Activated naive CD4-positive, alpha-beta T cell treated with anti-CD3 and anti-CD28 coated beads, Interleukin-2, amount 50 U/mL, for 72 hours (primary cell): ENCODE measurements at regions not wholly inside any gene's neighbourhood (a gene's known extent, or its start where the extent isn't known, plus 50 kb on each side); places are given as distances from the start of the nearest gene placed in this dataset.
A peak's percentile ranks its signal among the peaks of the same experiment; 100 is the strongest.

ENCODE experiments used
- ATAC-seq, 2 donors: fragments of 150-1000 bp; cut with Tn5 transposase; 2 replicates each; pipeline ENCODE4 v1.10.0; 2021; ENCODE audit warnings: mild to moderate bottlenecking in 2 of 2, moderate library complexity in 2 of 2
- DNase-seq, 2 donors: peaks; one replicate each; pipeline ENCODE4 v3.0.0; 2021 to 2022; ENCODE audit warnings: low spot score in 2 of 2
- H3K27ac Mint-ChIP-seq, 2 donors: one replicate each; pipeline ENCODE4 v1.8.0; 2022; ENCODE audit warnings: mild to moderate bottlenecking in 2 of 2, mixed read lengths in 2 of 2
- H3K36me3 Mint-ChIP-seq, 2 donors: one replicate each; pipeline ENCODE4 v1.8.0; 2022; ENCODE audit warnings: mixed read lengths in 2 of 2
- H3K9me3 Mint-ChIP-seq, 2 donors: one replicate each; pipeline ENCODE4 v1.8.0; 2022; ENCODE audit warnings: mixed read lengths in 2 of 2

GRCh38 chr20:22382742-22383141 lies 201.6 kb downstream of the FOXA2 start:
- Mint-ChIP-seq H3K27ac (no peak overlapping the region), H3K36me3 (no peaks in the 10 kb centered on the region), H3K9me3 (peaks cover 2% of the 10 kb centered on the region in 2 donors)
- ATAC-seq (no peak), DNase-seq (no peak)

GRCh38 chr20:22381812-22382416 lies 202.5 kb downstream of the FOXA2 start:
- Mint-ChIP-seq H3K9me3 (no peaks in the 10 kb centered on the region), H3K36me3 (no peaks in the 10 kb centered on the region), H3K27ac (no peak overlapping the region)
- ATAC-seq (no peak), DNase-seq (no peak)

- Mint-ChIP-seq H3K27ac (no peak overlapping the region), H3K36me3 (no peaks in the 10 kb centered on the region), H3K9me3 (no peaks in the 10 kb centered on the region)
- DNase-seq (no peak), ATAC-seq (no peak)
Observed at GRCh38 chr20:22379472-22379871, 204.9 kb downstream of the FOXA2 start.

GRCh38 chr20:22374678-22375590 lies 209.4 kb downstream of the FOXA2 start:
- Mint-ChIP-seq H3K9me3 (peaks cover 4 to 7% of the 10 kb centered on the region in 2 donors), H3K27ac (no peak overlapping the region), H3K36me3 (no peaks in the 10 kb centered on the region)
- ATAC-seq (no peak), DNase-seq (no peak)

GRCh38 chr20:22374066-22374465 lies 210.3 kb downstream of the FOXA2 start:
- Mint-ChIP-seq H3K27ac (no peak overlapping the region), H3K36me3 (no peaks in the 10 kb centered on the region), H3K9me3 (peaks cover 4 to 7% of the 10 kb centered on the region in 2 donors)
- no peak for ATAC-seq
- DNase-seq: no peak

- H3K9me3 Mint-ChIP-seq: peaks cover 4 to 7% of the 10 kb centered on the region in 2 donors
- H3K36me3 Mint-ChIP-seq: no peaks in the 10 kb centered on the region
- H3K27ac Mint-ChIP-seq: no peak overlapping the region
- ATAC-seq (no peak), DNase-seq (no peak)
Observed at GRCh38 chr20:22373164-22373895, 211.0 kb downstream of the FOXA2 start.

GRCh38 chr20:22371843-22372242 lies 212.5 kb downstream of the FOXA2 start:
- ATAC-seq (no peak), DNase-seq (no peak)
- peaks cover 7% of the 10 kb centered on the region in 2 donors for H3K9me3 Mint-ChIP-seq
- no peaks in the 10 kb centered on the region for H3K36me3 Mint-ChIP-seq
- peak overlapping the region in 1 of 2 donors; percentile 44 for H3K27ac Mint-ChIP-seq

GRCh38 chr20:22370137-22370536 lies 214.2 kb downstream of the FOXA2 start:
- no peaks in the 10 kb centered on the region for H3K36me3 Mint-ChIP-seq
- DNase-seq: no peak

GRCh38 chr20:22369100-22369499 lies 215.3 kb downstream of the FOXA2 start:
- Mint-ChIP-seq H3K27ac (no peak overlapping the region), H3K36me3 (no peaks in the 10 kb centered on the region), H3K9me3 (peaks cover 11 to 12% of the 10 kb centered on the region in 2 donors)
- no peak for DNase-seq
- ATAC-seq: no peak

More at GRCh38 chr20:22370137-22370536, 214.2 kb downstream of the FOXA2 start:
- peaks cover 10 to 11% of the 10 kb centered on the region in 2 donors for H3K9me3 Mint-ChIP-seq
- no peak for ATAC-seq
- H3K27ac Mint-ChIP-seq: no peak overlapping the region

GRCh38 chr20:22368235-22368634 lies 216.1 kb downstream of the FOXA2 start:
- H3K27ac Mint-ChIP-seq: no peak overlapping the region
- no peaks in the 10 kb centered on the region for H3K36me3 Mint-ChIP-seq
- DNase-seq (no peak), ATAC-seq (no peak)
- H3K9me3 Mint-ChIP-seq: peaks cover 11 to 12% of the 10 kb centered on the region in 2 donors

- ATAC-seq: no peak
Observed at GRCh38 chr20:22366631-22367030, 217.7 kb downstream of the FOXA2 start.

GRCh38 chr20:22354647-22355046 lies 229.7 kb downstream of the FOXA2 start:
- ATAC-seq: no peak
- DNase-seq: no peak
- no peak overlapping the region for H3K27ac Mint-ChIP-seq
- H3K36me3 Mint-ChIP-seq: no peaks in the 10 kb centered on the region
- H3K9me3 Mint-ChIP-seq: peaks cover 3 to 7% of the 10 kb centered on the region in 2 donors

More at GRCh38 chr20:22366631-22367030, 217.7 kb downstream of the FOXA2 start:
- no peaks in the 10 kb centered on the region for H3K36me3 Mint-ChIP-seq
- no peak for DNase-seq
- H3K9me3 Mint-ChIP-seq: peaks cover 6 to 7% of the 10 kb centered on the region in 2 donors
- H3K27ac Mint-ChIP-seq: no peak overlapping the region

GRCh38 chr20:22353586-22353985 lies 230.8 kb downstream of the FOXA2 start:
- ATAC-seq: no peak
- Mint-ChIP-seq H3K27ac (no peak overlapping the region), H3K9me3 (peaks cover 0 to 4% of the 10 kb centered on the region in 2 donors), H3K36me3 (no peaks in the 10 kb centered on the region)
- no peak for DNase-seq

- no peaks in the 10 kb centered on the region for H3K36me3 Mint-ChIP-seq
- no peak for DNase-seq
- H3K9me3 Mint-ChIP-seq: peaks cover 0 to 4% of the 10 kb centered on the region in 2 donors
- no peak for ATAC-seq
- no peak overlapping the region for H3K27ac Mint-ChIP-seq
Observed at GRCh38 chr20:22352019-22352418, 232.4 kb downstream of the FOXA2 start.

GRCh38 chr20:22350624-22351023 lies 233.7 kb downstream of the FOXA2 start:
- ATAC-seq (no peak), DNase-seq (no peak)
- Mint-ChIP-seq H3K36me3 (no peaks in the 10 kb centered on the region), H3K27ac (no peak overlapping the region), H3K9me3 (no peaks in the 10 kb centered on the region)

GRCh38 chr20:22348010-22348409 lies 236.4 kb downstream of the FOXA2 start:
- H3K36me3 Mint-ChIP-seq: no peaks in the 10 kb centered on the region
- no peak for ATAC-seq
- H3K27ac Mint-ChIP-seq: no peak overlapping the region
- H3K9me3 Mint-ChIP-seq: no peaks in the 10 kb centered on the region
- no peak for DNase-seq

- Mint-ChIP-seq H3K9me3 (no peaks in the 10 kb centered on the region), H3K27ac (no peak overlapping the region), H3K36me3 (no peaks in the 10 kb centered on the region)
- DNase-seq (no peak), ATAC-seq (no peak)
Observed at GRCh38 chr20:22346716-22347115, 237.7 kb downstream of the FOXA2 start.
